ENCODE measurements at regions not wholly inside any gene's neighbourhood (a gene's known extent, or its start where the extent isn't known, plus 50 kb on each side); places are given as distances from the start of the nearest gene placed in this dataset.

GRCh38 chr14:86665975-86666374 lies 1136.0 kb downstream of the FLRT2 start:
- Histone ChIP-seq H2AFZ (ENCODE audit: low read depth, low read length) (no peak overlapping the region), H3K4me3 (ENCODE audit: low read depth in 1 of 2, low read length in 2 of 2) (no peak overlapping the region), H3K36me3 (ENCODE audit: insufficient read depth, low read length) (no peaks in the 10 kb centered on the region), H3K79me2 (ENCODE audit: insufficient read depth, low read length) (no peaks in the 10 kb centered on the region), H3K27me3 (ENCODE audit: insufficient read depth, low read length, poor library complexity) (no peaks in the 10 kb centered on the region), H3K4me1 (ENCODE audit: insufficient read depth, low read length) (no peaks in the 10 kb centered on the region), H3K9me3 (ENCODE audit: insufficient read depth, low read length, severe bottlenecking) (no peaks in the 10 kb centered on the region), H3K9ac (ENCODE audit: low read depth, low read length) (no peak overlapping the region), H3K4me2 (ENCODE audit: insufficient read depth, low read length) (no peak overlapping the region), H4K20me1 (ENCODE audit: insufficient read depth, low read length) (no peaks in the 10 kb centered on the region), H3K27ac (ENCODE audit: low read length) (no peak overlapping the region)
- DNase-seq (no peak), ATAC-seq (ENCODE audit: insufficient read depth, low read depth) (no peak)
- no peak for TF ChIP-seq CTCF (IDR thresholded peaks at IDR 0.05; ENCODE audit: borderline replicate concordance, extremely low read depth, low read length, poor library complexity, severe bottlenecking)
- TF ChIP-seq EZH2 (IDR thresholded peaks at IDR 0.05; ENCODE audit: borderline replicate concordance, low read depth, low read length, severe bottlenecking), result no peak

- TF ChIP-seq EZH2 (IDR thresholded peaks at IDR 0.05; ENCODE audit: borderline replicate concordance, low read depth, low read length, severe bottlenecking) (no peak), CTCF (IDR thresholded peaks at IDR 0.05; ENCODE audit: borderline replicate concordance, extremely low read depth, low read length, poor library complexity, severe bottlenecking) (no peak)
- Histone ChIP-seq H3K79me2 (ENCODE audit: insufficient read depth, low read length) (no peaks in the 10 kb centered on the region), H3K27ac (ENCODE audit: low read length) (no peak overlapping the region), H4K20me1 (ENCODE audit: insufficient read depth, low read length) (no peaks in the 10 kb centered on the region), H3K27me3 (ENCODE audit: insufficient read depth, low read length, poor library complexity) (no peaks in the 10 kb centered on the region), H3K4me1 (ENCODE audit: insufficient read depth, low read length) (no peaks in the 10 kb centered on the region), H3K4me3 (ENCODE audit: low read depth in 1 of 2, low read length in 2 of 2) (no peak overlapping the region), H3K9me3 (ENCODE audit: insufficient read depth, low read length, severe bottlenecking) (no peaks in the 10 kb centered on the region), H2AFZ (ENCODE audit: low read depth, low read length) (no peak overlapping the region), H3K9ac (ENCODE audit: low read depth, low read length) (no peak overlapping the region), H3K4me2 (ENCODE audit: insufficient read depth, low read length) (no peak overlapping the region), H3K36me3 (ENCODE audit: insufficient read depth, low read length) (no peaks in the 10 kb centered on the region)
- DNase-seq (no peak), ATAC-seq (ENCODE audit: insufficient read depth, low read depth) (no peak)
Observed at GRCh38 chr14:86662334-86662733, 1132.4 kb downstream of the FLRT2 start.

- TF ChIP-seq CTCF (IDR thresholded peaks at IDR 0.05; ENCODE audit: borderline replicate concordance, extremely low read depth, low read length, poor library complexity, severe bottlenecking), result peak; percentile 71
- no peak for TF ChIP-seq EZH2 (IDR thresholded peaks at IDR 0.05; ENCODE audit: borderline replicate concordance, low read depth, low read length, severe bottlenecking)
- H3K9me3 ChIP-seq (ENCODE audit: insufficient read depth, low read length, severe bottlenecking), result no peaks in the 10 kb centered on the region
- no peaks in the 10 kb centered on the region for H3K79me2 ChIP-seq (ENCODE audit: insufficient read depth, low read length)
- no peak overlapping the region for H3K9ac ChIP-seq (ENCODE audit: low read depth, low read length)
- DNase-seq, result peak; percentile 64
- ATAC-seq (ENCODE audit: insufficient read depth, low read depth), result peak; percentile 58; the same call in 2 of the 3 replicates
- H3K4me2 ChIP-seq (ENCODE audit: insufficient read depth, low read length), result no peak overlapping the region
- H2AFZ ChIP-seq (ENCODE audit: low read depth, low read length), result no peak overlapping the region
- H4K20me1 ChIP-seq (ENCODE audit: insufficient read depth, low read length), result no peaks in the 10 kb centered on the region
- H3K27me3 ChIP-seq (ENCODE audit: insufficient read depth, low read length, poor library complexity), result no peaks in the 10 kb centered on the region
- no peak overlapping the region for H3K27ac ChIP-seq (ENCODE audit: low read length)
- no peak overlapping the region for H3K4me3 ChIP-seq (ENCODE audit: low read depth in 1 of 2, low read length in 2 of 2)
- H3K4me1 ChIP-seq (ENCODE audit: insufficient read depth, low read length), result no peaks in the 10 kb centered on the region
- no peaks in the 10 kb centered on the region for H3K36me3 ChIP-seq (ENCODE audit: insufficient read depth, low read length)
Observed at GRCh38 chr14:86654558-86655184, 1124.7 kb downstream of the FLRT2 start.
